ENCODE measurements at regions not wholly inside any gene's neighbourhood (a gene's known extent, or its start where the extent isn't known, plus 50 kb on each side); places are given as distances from the start of the nearest gene placed in this dataset.

DNA sequence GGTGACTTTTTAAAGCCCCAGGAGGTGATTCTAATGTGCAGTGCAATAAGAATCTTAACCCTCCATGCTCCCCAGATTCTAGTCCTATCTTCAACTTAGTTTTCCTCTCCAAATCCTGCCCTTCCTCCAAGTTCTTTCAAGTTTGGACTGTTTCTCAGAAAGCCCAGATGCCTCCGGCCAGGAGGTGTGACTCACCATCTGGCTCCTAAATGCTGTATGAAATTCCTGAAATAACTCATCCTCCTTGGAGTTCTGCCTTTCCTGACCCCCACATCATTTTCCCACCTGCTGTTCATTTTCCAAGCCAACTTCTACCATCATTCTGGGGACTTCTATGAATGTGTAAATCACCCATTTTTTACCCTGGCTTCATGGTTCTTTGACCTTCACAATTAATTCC is 118.2 kb upstream of the NOL4 start:
- H3K4me3 ChIP-seq, result no peak overlapping the region
- TF ChIP-seq EP300 (IDR thresholded peaks at IDR 0.05), result no peak
- TF ChIP-seq, protein P1, sequence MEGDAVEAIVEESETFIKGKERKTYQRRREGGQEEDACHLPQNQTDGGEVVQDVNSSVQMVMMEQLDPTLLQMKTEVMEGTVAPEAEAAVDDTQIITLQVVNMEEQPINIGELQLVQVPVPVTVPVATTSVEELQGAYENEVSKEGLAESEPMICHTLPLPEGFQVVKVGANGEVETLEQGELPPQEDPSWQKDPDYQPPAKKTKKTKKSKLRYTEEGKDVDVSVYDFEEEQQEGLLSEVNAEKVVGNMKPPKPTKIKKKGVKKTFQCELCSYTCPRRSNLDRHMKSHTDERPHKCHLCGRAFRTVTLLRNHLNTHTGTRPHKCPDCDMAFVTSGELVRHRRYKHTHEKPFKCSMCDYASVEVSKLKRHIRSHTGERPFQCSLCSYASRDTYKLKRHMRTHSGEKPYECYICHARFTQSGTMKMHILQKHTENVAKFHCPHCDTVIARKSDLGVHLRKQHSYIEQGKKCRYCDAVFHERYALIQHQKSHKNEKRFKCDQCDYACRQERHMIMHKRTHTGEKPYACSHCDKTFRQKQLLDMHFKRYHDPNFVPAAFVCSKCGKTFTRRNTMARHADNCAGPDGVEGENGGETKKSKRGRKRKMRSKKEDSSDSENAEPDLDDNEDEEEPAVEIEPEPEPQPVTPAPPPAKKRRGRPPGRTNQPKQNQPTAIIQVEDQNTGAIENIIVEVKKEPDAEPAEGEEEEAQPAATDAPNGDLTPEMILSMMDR (IDR thresholded peaks at IDR 0.05), result no peak
- no peak for TF ChIP-seq POLR2A (IDR thresholded peaks at IDR 0.05; ENCODE audit: low read depth)
- no peak for TF ChIP-seq POLR2AphosphoS5 (IDR thresholded peaks at IDR 0.05)
- H3K4me1 ChIP-seq, result no peaks in the 10 kb centered on the region
- no peak for DNase-seq (ENCODE audit: extremely low spot score)
- WGBS, result 27% methylated on average over 1 of the region's 1 CpG
- H3K9me3 ChIP-seq, result no peaks in the 10 kb centered on the region
- no peaks in the 10 kb centered on the region for H3K27me3 ChIP-seq
- H3K27ac ChIP-seq (replicated peaks in 1 of 4), result no peak overlapping the region
- intact Hi-C loops (cut with DNase I), result no loop called here
- no peaks in the 10 kb centered on the region for H3K36me3 ChIP-seq

DNA sequence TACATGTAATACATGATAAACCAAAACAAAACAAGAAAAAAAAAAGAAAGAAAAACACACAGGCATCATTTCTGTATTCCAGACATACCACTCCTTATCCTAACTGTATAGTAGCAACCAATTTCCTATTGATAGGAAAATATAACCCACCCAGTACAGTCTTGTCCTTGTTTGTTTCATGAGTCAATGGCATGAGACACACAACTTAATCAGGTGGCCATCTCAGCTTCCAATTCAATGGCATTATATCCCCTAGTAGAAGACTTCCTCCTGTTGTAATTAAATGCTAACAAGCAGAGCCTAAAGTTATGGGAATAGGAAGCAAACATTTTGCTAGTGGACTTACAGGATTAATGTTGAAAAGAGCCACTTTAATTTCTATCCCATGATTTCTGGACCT is 121.0 kb upstream of the NOL4 start:
- no peaks in the 10 kb centered on the region for H3K36me3 ChIP-seq
- intact Hi-C loops (cut with DNase I), result no loop called here
- H3K4me1 ChIP-seq, result no peaks in the 10 kb centered on the region
- no peaks in the 10 kb centered on the region for H3K9me3 ChIP-seq
- DNase-seq (ENCODE audit: extremely low spot score), result no peak
- H3K27ac ChIP-seq (replicated peaks in 1 of 4), result no peak overlapping the region
- H3K4me3 ChIP-seq, result no peak overlapping the region
- no peaks in the 10 kb centered on the region for H3K27me3 ChIP-seq
- TF ChIP-seq EP300 (IDR thresholded peaks at IDR 0.05) (no peak), POLR2AphosphoS5 (IDR thresholded peaks at IDR 0.05) (no peak), POLR2A (IDR thresholded peaks at IDR 0.05; ENCODE audit: low read depth) (no peak)
- TF ChIP-seq, protein P1 (IDR thresholded peaks at IDR 0.05), result no peak

DNA sequence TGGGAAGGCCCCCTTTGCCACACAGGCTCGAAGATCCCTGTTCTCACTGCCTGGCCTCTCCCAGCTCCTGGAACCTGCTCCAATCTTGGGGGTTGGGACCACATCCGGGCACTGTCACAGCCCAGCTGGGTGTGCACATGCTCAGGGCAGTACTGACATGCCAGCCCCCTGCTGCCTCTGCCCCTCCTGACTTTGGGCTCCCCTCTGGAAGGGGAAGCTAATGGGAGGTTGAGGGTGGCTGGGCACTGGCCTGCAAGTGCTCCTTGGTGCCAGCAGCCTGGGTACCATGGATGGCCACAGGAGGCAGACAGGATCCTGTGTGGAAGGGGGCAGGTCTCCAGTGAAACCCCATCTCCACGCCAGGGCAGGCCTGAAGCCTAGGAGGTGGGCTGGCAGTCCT is 126.1 kb upstream of the NOL4 start:
- Histone ChIP-seq H3K4me3 (no peak overlapping the region), H3K4me1 (peaks cover 0 to 3% (median 0%) of the 10 kb centered on the region in 4 donors), H3K27ac (replicated peaks in 1 of 4) (no peak overlapping the region), H3K27me3 (no peaks in the 10 kb centered on the region), H3K9me3 (no peaks in the 10 kb centered on the region), H3K36me3 (no peaks in the 10 kb centered on the region)
- no CpG with 5 or more reads among the region's 3 CpGs for WGBS
- intact Hi-C loops (cut with DNase I), result loop anchor here (10.0 kb wide), 1 partner anchor 434 kb away; no protein-coding TSS in a partner anchor
- TF ChIP-seq, protein P1 (IDR thresholded peaks at IDR 0.05), result no peak
- TF ChIP-seq POLR2AphosphoS5 (IDR thresholded peaks at IDR 0.05) (no peak), EP300 (IDR thresholded peaks at IDR 0.05) (no peak), POLR2A (IDR thresholded peaks at IDR 0.05; ENCODE audit: low read depth) (no peak)
- no peak for DNase-seq (ENCODE audit: extremely low spot score)

DNA sequence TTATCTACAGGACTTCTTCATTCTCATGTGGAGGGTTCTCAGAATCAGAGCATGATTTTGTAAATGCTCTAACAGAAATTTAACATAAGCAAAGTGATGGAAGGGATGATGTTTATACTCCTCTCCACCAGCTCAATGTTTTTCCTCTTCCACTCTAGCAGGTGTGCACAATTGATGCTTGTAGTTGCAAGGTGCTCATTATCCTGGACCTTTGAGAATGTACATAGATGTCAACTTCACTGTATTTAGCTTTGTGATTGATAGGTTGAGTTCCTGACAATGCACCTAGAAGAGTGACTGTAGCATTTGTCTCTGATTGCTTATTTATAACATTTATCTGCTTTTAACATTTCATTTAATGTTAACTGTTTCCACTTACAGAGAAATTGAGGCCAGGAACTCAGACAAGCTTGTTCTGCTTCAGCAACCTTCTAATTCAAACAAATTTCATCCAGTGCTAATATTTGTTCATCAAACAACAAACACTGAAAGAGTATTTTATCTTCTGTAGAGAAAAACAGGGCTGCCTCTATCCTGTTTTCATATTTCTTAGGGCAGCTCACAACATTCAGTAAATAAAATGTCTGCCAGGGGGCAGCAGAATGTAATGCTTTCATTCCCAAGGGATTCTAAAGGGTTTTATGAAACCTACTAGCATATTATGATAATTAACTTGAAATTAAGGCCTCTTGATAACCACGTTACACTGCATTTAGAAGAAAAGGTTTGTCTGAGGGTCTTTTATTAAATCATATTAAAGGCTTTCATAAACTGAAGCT is 127.9 kb upstream of the NOL4 start:
- Histone ChIP-seq H3K27me3 (no peaks in the 10 kb centered on the region), H3K4me1 (peaks cover 0 to 3% (median 0%) of the 10 kb centered on the region in 4 donors), H3K27ac (replicated peaks in 1 of 4) (no peak overlapping the region), H3K36me3 (no peaks in the 10 kb centered on the region), H3K9me3 (no peaks in the 10 kb centered on the region), H3K4me3 (no peak overlapping the region)
- TF ChIP-seq, protein P1 (IDR thresholded peaks at IDR 0.05), result peak; percentile 16 to 35 (median 23)
- TF ChIP-seq EP300 (IDR thresholded peaks at IDR 0.05) (no peak), POLR2AphosphoS5 (IDR thresholded peaks at IDR 0.05) (no peak)
- intact Hi-C loops (cut with DNase I), result loop anchor here (10.0 kb wide), 1 partner anchor 432 kb away; no protein-coding TSS in a partner anchor
- WGBS, result 61% methylated on average over 1 of the region's 1 CpG
- no peak for DNase-seq (ENCODE audit: extremely low spot score)

All from esophagus muscularis mucosa (tissue), 4 donors.